ENCODE measurements at regions not wholly inside any gene's neighbourhood (a gene's known extent, or its start where the extent isn't known, plus 50 kb on each side); places are given as distances from the start of the nearest gene placed in this dataset.

DNA sequence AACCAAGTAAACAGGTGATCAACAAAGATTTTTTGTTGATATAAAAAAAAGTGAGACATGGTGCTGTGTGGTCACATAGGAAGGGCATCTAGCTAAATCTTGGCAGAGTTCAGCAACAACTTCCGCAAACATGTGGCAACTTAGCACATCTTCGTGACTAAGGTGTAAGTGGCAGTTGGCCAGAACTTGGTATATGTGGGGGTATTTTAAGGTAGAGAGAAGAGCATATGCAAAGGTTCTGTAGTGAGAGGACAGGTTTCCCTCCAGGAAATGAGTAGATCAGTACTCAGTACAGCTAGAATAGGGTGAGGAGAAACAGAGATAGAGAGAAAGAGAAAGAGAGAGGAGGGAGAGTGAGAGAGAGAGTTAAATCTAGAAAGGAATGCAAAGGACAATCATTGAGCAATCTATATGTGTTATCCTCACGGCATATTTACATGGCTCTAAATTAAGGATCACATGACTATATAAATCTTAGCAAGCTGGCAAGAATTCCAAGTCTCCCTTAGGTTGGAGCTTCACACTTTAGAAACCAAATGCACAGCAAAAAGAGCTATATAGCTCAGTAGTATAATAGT is 227.7 kb upstream of the HMGA2 start:
- H3K27ac ChIP-seq = no peak overlapping the region
- TF ChIP-seq, protein P1, sequence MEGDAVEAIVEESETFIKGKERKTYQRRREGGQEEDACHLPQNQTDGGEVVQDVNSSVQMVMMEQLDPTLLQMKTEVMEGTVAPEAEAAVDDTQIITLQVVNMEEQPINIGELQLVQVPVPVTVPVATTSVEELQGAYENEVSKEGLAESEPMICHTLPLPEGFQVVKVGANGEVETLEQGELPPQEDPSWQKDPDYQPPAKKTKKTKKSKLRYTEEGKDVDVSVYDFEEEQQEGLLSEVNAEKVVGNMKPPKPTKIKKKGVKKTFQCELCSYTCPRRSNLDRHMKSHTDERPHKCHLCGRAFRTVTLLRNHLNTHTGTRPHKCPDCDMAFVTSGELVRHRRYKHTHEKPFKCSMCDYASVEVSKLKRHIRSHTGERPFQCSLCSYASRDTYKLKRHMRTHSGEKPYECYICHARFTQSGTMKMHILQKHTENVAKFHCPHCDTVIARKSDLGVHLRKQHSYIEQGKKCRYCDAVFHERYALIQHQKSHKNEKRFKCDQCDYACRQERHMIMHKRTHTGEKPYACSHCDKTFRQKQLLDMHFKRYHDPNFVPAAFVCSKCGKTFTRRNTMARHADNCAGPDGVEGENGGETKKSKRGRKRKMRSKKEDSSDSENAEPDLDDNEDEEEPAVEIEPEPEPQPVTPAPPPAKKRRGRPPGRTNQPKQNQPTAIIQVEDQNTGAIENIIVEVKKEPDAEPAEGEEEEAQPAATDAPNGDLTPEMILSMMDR (IDR thresholded peaks at IDR 0.05) = no peak
- no peak for TF ChIP-seq ZFX (IDR thresholded peaks at IDR 0.05; ENCODE audit: borderline replicate concordance)

DNA sequence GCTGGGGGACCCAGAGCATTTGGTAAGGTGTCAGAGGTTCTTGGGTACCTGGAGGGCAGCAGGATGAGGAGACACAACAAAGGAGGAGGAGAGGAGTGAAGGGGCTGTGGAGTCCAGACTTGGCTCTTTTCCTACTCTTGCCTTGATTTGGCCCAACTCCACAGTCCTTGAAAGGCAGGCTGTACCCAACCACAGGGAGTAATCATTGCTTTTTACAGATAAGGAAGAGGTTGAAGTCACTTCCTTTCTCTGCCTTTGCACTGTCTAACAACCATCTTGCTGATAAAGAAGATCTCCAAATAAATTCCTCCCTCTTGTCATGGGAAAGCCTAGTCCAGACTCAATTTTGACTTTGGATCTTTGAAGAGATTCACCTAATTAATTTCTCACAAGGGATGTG is 226.8 kb upstream of the HMGA2 start:
- TF ChIP-seq ZFX (IDR thresholded peaks at IDR 0.05; ENCODE audit: borderline replicate concordance) = no peak
- TF ChIP-seq, protein P1 (IDR thresholded peaks at IDR 0.05) = no peak

DNA sequence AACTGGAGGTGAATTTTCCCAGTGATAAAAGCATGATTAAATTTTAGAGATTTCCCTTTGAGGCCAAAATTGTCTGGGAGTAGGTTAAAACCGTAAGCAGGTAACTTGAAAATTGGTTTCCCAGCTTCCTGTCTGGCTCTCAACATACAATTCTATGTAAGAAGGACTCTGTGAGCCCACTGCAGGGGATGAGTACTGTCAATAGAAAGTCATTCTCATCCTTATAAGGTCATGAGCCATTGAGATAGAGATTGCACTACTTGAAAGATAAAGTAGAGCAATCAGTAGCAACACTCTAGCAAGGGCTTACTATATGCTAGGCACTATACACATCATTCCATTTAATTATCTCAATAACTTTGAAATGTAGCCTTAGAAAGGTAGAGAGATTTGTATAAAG is 225.6 kb upstream of the HMGA2 start:
- no peak overlapping the region for H3K27ac ChIP-seq
- TF ChIP-seq, protein P1 (IDR thresholded peaks at IDR 0.05) = no peak
- TF ChIP-seq ZFX (IDR thresholded peaks at IDR 0.05; ENCODE audit: borderline replicate concordance) = no peak

More for the DNA sequence above, 226.8 kb upstream of the HMGA2 start:
- no peak overlapping the region for H3K27ac ChIP-seq

DNA sequence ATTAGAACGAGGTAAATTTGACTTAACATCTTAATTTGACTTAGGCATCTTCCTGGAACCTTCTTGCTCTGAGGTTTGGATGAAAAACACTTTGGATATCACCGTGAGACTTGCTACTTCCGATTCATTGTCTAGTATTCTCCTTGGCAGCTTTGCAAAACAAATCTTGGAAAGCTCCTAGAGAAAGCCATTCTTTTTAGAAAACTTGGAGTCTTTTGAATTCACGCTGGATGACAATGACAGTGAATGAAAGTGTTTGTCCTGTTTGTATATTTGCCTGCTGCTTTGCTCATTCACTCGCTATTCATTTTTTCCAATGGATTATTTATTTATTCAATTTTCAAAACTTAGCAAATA is 222.1 kb upstream of the HMGA2 start:
- no peak overlapping the region for H3K27ac ChIP-seq

DNA sequence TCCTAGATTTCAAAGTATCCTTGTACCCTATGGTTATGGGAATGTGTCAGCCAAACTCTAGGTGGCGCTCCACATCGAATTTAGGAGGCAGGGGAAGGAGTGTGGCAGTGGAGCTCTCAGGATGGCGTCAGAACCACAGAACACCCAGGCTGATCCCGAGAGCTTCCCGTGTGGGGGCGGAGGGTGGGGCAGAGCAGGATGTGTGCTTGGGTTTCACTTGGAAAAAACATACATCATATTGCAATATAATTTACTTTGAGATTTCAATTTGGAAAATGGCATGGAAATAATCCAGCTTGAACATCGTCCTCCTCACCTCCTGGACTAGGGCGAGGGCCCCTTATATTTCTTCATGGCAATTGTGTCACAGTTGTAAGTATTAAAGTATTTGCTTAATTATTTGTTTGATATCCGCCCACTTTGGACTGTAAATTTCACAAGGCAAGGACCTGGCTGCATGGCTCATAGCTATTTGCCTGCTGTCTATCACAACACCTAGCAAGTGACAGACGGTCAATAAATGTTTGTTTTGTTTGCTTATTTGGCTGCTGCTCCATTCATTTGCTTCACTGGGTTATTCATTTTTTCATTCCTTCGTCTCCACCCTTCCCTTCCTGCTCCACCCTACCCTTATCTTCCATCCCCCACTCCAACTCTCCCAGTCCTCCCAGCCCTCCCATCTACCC is 221.5 kb upstream of the HMGA2 start:
- no peak overlapping the region for H3K27ac ChIP-seq
- TF ChIP-seq, protein P1 (IDR thresholded peaks at IDR 0.05) = peak; percentile 87
- TF ChIP-seq ZFX (IDR thresholded peaks at IDR 0.05; ENCODE audit: borderline replicate concordance) = no peak

More for the DNA sequence above, 222.1 kb upstream of the HMGA2 start:
- TF ChIP-seq, protein P1 (IDR thresholded peaks at IDR 0.05) = no peak
- TF ChIP-seq ZFX (IDR thresholded peaks at IDR 0.05; ENCODE audit: borderline replicate concordance) = no peak

DNA sequence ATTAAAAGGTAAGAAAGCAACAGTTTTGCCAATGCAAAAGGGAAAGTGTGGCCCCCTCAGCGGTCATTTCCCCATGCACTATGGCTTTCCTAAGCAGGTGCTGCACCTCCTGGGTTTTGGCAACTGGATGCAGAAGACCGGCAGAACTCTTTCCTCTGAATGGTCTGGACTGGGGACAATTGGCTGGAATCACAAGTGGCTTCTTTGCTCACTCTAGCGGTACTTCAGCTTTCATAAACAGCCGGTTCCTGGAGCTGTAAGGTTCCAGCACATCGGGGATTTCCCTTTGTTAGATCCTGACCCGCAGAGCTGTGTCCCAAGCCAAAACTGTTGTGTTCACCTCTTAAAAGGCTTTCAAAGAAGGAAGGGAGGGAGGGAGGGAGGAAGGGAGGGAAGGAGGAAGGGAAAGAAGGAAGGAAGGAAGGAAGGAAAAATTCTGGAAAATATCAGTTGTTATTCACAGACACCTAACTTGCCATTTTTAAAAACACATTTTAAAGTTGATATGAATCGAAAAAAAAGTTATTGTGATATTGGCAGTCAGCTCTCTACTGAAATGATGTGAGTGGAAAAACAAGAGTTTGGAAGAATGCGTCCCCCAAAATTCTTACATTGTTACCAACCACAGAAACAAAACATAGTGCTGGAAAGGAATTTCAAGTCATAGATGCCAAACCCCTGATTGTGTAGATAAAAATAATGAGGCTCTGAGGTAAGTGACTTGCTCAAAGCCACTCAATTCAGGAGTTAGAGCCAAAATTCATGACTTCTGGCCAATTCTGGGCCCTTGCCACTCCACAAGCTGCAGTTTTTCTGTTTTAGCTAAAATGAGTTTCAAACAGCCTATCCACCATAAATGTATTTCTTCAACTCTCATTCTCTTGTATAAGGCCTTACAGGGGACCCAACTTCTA is 220.6 kb upstream of the HMGA2 start:
- H3K27ac ChIP-seq = no peak overlapping the region
- no peak for TF ChIP-seq ZFX (IDR thresholded peaks at IDR 0.05; ENCODE audit: borderline replicate concordance)
- TF ChIP-seq, protein P1 (IDR thresholded peaks at IDR 0.05) = no peak

Data from 22Rv1 (cell line).